Mononuclear cell (primary cell): ENCODE measurements at regions not wholly inside any gene's neighbourhood (a gene's known extent, or its start where the extent isn't known, plus 50 kb on each side); places are given as distances from the start of the nearest gene placed in this dataset.
"Not testable (repeated sequence)": the region's sequence is repeated elsewhere in the genome, so short reads cannot be mapped to it uniquely, and the experiment has no call there.

ENCODE experiments used
- H3K27me3 ChIP-seq: 2 replicates; pipeline ENCODE4 v1.6.0; 2011; ENCODE audit warnings: low read length, control low read depth; ENCODE audit not compliant: insufficient read depth
- H3K4me1 ChIP-seq: 2 replicates; pipeline ENCODE4 v1.5.1; 2011; ENCODE audit warnings: mild to moderate bottlenecking, low read length, control low read depth; ENCODE audit not compliant: insufficient read depth
- H3K4me3 ChIP-seq: 2 replicates; pipeline ENCODE4 v1.5.1; 2011; ENCODE audit warnings: mild to moderate bottlenecking, low read length, moderate library complexity
- H3K9me3 ChIP-seq: 2 replicates; pipeline ENCODE4 v1.5.1; 2011; ENCODE audit warnings: low read depth, mild to moderate bottlenecking, control low read depth, low read length

GRCh38 chr15:45794712-45795439, 160.0 kb downstream of the SQOR start:
- no peaks in the 10 kb centered on the region for H3K9me3 ChIP-seq
- H3K4me1 ChIP-seq, result no peaks in the 10 kb centered on the region
- H3K27me3 ChIP-seq, result no peaks in the 10 kb centered on the region
- no peak overlapping the region for H3K4me3 ChIP-seq

- no peaks in the 10 kb centered on the region for H3K4me1 ChIP-seq
- no peaks in the 10 kb centered on the region for H3K27me3 ChIP-seq
- no peaks in the 10 kb centered on the region for H3K9me3 ChIP-seq
- no peak overlapping the region for H3K4me3 ChIP-seq
These were observed 160.7 kb downstream of the SQOR start for GRCh38 chr15:45795440-45796069.

GRCh38 chr15:45796433-45796832, 161.6 kb downstream of the SQOR start:
- H3K9me3 ChIP-seq, result no peaks in the 10 kb centered on the region
- H3K4me1 ChIP-seq, result no peaks in the 10 kb centered on the region
- H3K4me3 ChIP-seq, result no peak overlapping the region

GRCh38 chr15:45799508-45799907, 164.7 kb downstream of the SQOR start:
- no peaks in the 10 kb centered on the region for H3K27me3 ChIP-seq
- no peaks in the 10 kb centered on the region for H3K4me1 ChIP-seq
- no peaks in the 10 kb centered on the region for H3K9me3 ChIP-seq
- H3K4me3 ChIP-seq, result no peak overlapping the region

More at GRCh38 chr15:45796433-45796832, 161.6 kb downstream of the SQOR start:
- H3K27me3 ChIP-seq, result no peaks in the 10 kb centered on the region

GRCh38 chr15:45801543-45801942, 166.7 kb downstream of the SQOR start:
- Histone ChIP-seq H3K9me3 (no peaks in the 10 kb centered on the region), H3K4me3 (no peak overlapping the region), H3K4me1 (no peaks in the 10 kb centered on the region), H3K27me3 (no peaks in the 10 kb centered on the region)

- no peak overlapping the region for H3K4me3 ChIP-seq
- no peaks in the 10 kb centered on the region for H3K4me1 ChIP-seq
- no peaks in the 10 kb centered on the region for H3K9me3 ChIP-seq
- no peaks in the 10 kb centered on the region for H3K27me3 ChIP-seq
These were observed 167.3 kb downstream of the SQOR start for GRCh38 chr15:45802140-45802539.

GRCh38 chr15:45804028-45804427, 169.2 kb downstream of the SQOR start:
- Histone ChIP-seq H3K9me3 (no peaks in the 10 kb centered on the region), H3K27me3 (no peaks in the 10 kb centered on the region), H3K4me1 (no peaks in the 10 kb centered on the region), H3K4me3 (no peak overlapping the region)

GRCh38 chr15:45810201-45810600, 175.4 kb downstream of the SQOR start:
- no peaks in the 10 kb centered on the region for H3K9me3 ChIP-seq
- no peaks in the 10 kb centered on the region for H3K27me3 ChIP-seq
- H3K4me1 ChIP-seq, result no peaks in the 10 kb centered on the region
- no peak overlapping the region for H3K4me3 ChIP-seq

GRCh38 chr15:45812200-45812599, 177.4 kb downstream of the SQOR start:
- no peaks in the 10 kb centered on the region for H3K9me3 ChIP-seq
- H3K4me1 ChIP-seq, result no peaks in the 10 kb centered on the region
- no peaks in the 10 kb centered on the region for H3K27me3 ChIP-seq
- H3K4me3 ChIP-seq, result no peak overlapping the region

- not testable (repeated sequence) for H3K9me3 ChIP-seq, H3K4me1 ChIP-seq, H3K4me3 ChIP-seq, H3K27me3 ChIP-seq
These were observed 182.7 kb downstream of the SQOR start for GRCh38 chr15:45817578-45817977.

GRCh38 chr15:45821390-45821789, 186.6 kb downstream of the SQOR start:
- Histone ChIP-seq H3K4me3 (no peak overlapping the region), H3K4me1 (no peaks in the 10 kb centered on the region), H3K9me3 (no peaks in the 10 kb centered on the region), H3K27me3 (no peaks in the 10 kb centered on the region)

- not testable (repeated sequence) for H3K9me3 ChIP-seq, H3K27me3 ChIP-seq, H3K4me1 ChIP-seq, H3K4me3 ChIP-seq
These were observed 188.1 kb downstream of the SQOR start for GRCh38 chr15:45822968-45823367.

GRCh38 chr15:45827275-45827674, 192.4 kb downstream of the SQOR start:
- no peaks in the 10 kb centered on the region for H3K9me3 ChIP-seq
- no peaks in the 10 kb centered on the region for H3K27me3 ChIP-seq
- no peaks in the 10 kb centered on the region for H3K4me1 ChIP-seq
- no peak overlapping the region for H3K4me3 ChIP-seq

GRCh38 chr15:45827766-45828165, 192.9 kb downstream of the SQOR start:
- Histone ChIP-seq H3K4me3 (no peak overlapping the region), H3K9me3 (no peaks in the 10 kb centered on the region), H3K27me3 (no peaks in the 10 kb centered on the region), H3K4me1 (no peaks in the 10 kb centered on the region)

- H3K4me3 ChIP-seq, result no peak overlapping the region
- no peaks in the 10 kb centered on the region for H3K4me1 ChIP-seq
- no peaks in the 10 kb centered on the region for H3K27me3 ChIP-seq
- no peaks in the 10 kb centered on the region for H3K9me3 ChIP-seq
These were observed 194.7 kb downstream of the SQOR start for GRCh38 chr15:45829336-45830153.
